ENCODE measurements at regions not wholly inside any gene's neighbourhood (a gene's known extent, or its start where the extent isn't known, plus 50 kb on each side); places are given as distances from the start of the nearest gene placed in this dataset.

DNA sequence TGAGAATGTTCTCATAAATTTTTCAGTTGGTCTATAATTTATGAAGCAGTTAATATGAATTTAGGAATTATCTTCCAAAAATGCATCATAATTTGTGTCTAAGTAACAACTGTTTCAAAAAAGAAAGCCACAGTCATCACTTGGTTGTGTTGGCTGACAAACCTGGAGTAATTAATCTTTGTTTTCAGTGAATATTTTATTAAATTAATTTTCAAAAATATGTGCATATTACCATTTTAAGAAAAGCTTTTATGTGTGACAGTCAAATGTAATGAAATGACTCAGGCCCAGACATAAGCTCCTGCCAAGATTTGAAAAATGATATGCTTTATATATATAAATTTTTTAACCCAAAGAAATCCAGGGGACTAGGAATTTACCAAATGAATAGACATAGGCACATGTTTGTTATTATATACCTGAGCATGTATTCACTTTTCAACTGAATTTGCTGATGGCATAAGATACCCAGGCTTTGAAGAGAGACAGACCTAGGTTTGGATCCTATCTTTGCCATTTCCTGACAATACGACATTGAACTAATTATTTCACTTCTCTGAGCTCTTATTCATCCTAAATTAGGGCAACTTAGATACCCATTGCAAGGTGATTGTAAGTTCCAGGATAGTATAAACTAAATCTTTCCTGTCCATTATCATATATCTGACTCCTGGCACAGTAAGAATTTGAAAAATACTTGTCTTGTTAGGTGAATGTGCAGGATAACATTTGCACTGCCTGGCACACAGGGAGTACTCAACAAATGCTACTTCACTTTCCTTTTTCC, 729.5 kb upstream of the ADGRL2 start:
- H3K4me3 ChIP-seq (ENCODE audit: low read depth, low read length), result no peak overlapping the region
- no peaks in the 10 kb centered on the region for H3K27me3 ChIP-seq (replicated peaks; ENCODE audit: control insufficient read depth, insufficient read depth, low read length)
- H3K4me1 Mint-ChIP-seq (ENCODE audit: low read depth, unreplicated experiment), result no peaks in the 10 kb centered on the region
- no peak overlapping the region for H3K4me3 Mint-ChIP-seq (ENCODE audit: unreplicated experiment)
- intact Hi-C loops (cut with micrococcal nuclease; ENCODE audit: unreplicated experiment), result no loop called here
- no peaks in the 10 kb centered on the region for H3K36me3 Mint-ChIP-seq (ENCODE audit: insufficient read depth, unreplicated experiment)
- TF ChIP-seq, protein P1, sequence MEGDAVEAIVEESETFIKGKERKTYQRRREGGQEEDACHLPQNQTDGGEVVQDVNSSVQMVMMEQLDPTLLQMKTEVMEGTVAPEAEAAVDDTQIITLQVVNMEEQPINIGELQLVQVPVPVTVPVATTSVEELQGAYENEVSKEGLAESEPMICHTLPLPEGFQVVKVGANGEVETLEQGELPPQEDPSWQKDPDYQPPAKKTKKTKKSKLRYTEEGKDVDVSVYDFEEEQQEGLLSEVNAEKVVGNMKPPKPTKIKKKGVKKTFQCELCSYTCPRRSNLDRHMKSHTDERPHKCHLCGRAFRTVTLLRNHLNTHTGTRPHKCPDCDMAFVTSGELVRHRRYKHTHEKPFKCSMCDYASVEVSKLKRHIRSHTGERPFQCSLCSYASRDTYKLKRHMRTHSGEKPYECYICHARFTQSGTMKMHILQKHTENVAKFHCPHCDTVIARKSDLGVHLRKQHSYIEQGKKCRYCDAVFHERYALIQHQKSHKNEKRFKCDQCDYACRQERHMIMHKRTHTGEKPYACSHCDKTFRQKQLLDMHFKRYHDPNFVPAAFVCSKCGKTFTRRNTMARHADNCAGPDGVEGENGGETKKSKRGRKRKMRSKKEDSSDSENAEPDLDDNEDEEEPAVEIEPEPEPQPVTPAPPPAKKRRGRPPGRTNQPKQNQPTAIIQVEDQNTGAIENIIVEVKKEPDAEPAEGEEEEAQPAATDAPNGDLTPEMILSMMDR (IDR thresholded peaks at IDR 0.05; ENCODE audit: insufficient read depth in 1 of 2, low read depth in 1 of 2, low read length in 1 of 2, severe bottlenecking in 1 of 2, unreplicated experiment in 1 of 2), result no peak
- no peaks in the 10 kb centered on the region for H3K4me1 ChIP-seq
- H3K27me3 Mint-ChIP-seq (ENCODE audit: insufficient read depth, unreplicated experiment), result peaks cover 2% of the 10 kb centered on the region
- BruUV-seq (replicated peaks), result no TSS peak
- H3K9me3 Mint-ChIP-seq (ENCODE audit: unreplicated experiment), result no peaks in the 10 kb centered on the region
- CTCF ChIA-PET, result no interaction called here
- H3K9me3 ChIP-seq, result no peaks in the 10 kb centered on the region
- no peak overlapping the region for H3K27ac Mint-ChIP-seq (ENCODE audit: unreplicated experiment)
- POLR2A ChIA-PET, result no interaction called here
- no peak for DNase-seq
- no peaks in the 10 kb centered on the region for H3K36me3 ChIP-seq (ENCODE audit: control insufficient read depth, insufficient read depth, low read length)

DNA sequence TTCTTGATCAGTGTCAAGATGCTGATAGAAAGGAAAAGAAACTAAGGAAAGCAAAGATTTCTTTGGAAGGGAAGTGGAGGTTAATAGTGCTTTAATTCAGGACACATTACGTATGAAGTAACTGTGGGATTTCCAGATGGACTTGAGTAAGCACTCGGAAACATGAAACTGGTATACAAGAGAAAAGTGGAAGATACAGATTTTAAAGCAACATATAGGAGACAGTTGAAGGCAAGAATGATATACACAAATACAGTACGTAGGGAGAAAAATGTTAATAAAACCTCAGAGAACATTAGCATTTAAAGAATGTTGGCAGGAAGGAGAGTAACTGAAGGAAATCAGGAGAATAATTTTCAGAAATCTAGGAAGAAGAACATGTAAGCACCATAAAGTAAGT, 730.9 kb upstream of the ADGRL2 start:
- POLR2A ChIA-PET, result no interaction called here
- no peaks in the 10 kb centered on the region for H3K9me3 ChIP-seq

DNA sequence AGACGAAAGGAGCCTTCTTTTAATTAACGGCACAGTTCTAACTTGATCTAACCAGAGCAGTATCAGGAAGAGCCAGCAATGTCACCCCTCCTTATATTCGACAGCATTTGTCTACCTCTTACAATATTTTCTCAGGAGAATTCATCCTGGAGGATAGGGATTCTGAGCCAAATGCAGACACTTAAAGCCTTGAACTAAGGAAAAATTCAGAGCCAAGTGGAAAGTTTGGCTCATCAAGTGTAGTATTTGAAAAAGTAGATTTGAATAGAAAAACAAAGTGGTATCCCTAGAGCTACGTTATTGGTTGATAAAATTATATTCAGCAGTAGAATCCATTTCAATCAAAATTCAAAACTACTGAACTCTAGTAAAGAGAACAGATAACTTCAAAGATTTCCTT, 732.0 kb upstream of the ADGRL2 start:
- TF ChIP-seq, protein P1 (IDR thresholded peaks at IDR 0.05; ENCODE audit: insufficient read depth in 1 of 2, low read depth in 1 of 2, low read length in 1 of 2, severe bottlenecking in 1 of 2, unreplicated experiment in 1 of 2), result no peak
- no peak overlapping the region for H3K4me3 ChIP-seq (ENCODE audit: low read depth, low read length)
- no peaks in the 10 kb centered on the region for H3K27me3 ChIP-seq (replicated peaks; ENCODE audit: control insufficient read depth, insufficient read depth, low read length)
- H3K4me1 Mint-ChIP-seq (ENCODE audit: low read depth, unreplicated experiment), result no peaks in the 10 kb centered on the region
- no peak for DNase-seq
- H3K36me3 ChIP-seq (ENCODE audit: control insufficient read depth, insufficient read depth, low read length), result no peaks in the 10 kb centered on the region
- no peak overlapping the region for H3K27ac Mint-ChIP-seq (ENCODE audit: unreplicated experiment)
- H3K27me3 Mint-ChIP-seq (ENCODE audit: insufficient read depth, unreplicated experiment), result no peaks in the 10 kb centered on the region
- BruUV-seq (replicated peaks), result no TSS peak
- no peaks in the 10 kb centered on the region for H3K9me3 Mint-ChIP-seq (ENCODE audit: unreplicated experiment)
- intact Hi-C loops (cut with micrococcal nuclease; ENCODE audit: unreplicated experiment), result no loop called here
- ChIA-PET POLR2A (no interaction called here), CTCF (no interaction called here)
- no peaks in the 10 kb centered on the region for H3K36me3 Mint-ChIP-seq (ENCODE audit: insufficient read depth, unreplicated experiment)
- no peak overlapping the region for H3K4me3 Mint-ChIP-seq (ENCODE audit: unreplicated experiment)
- H3K9me3 ChIP-seq, result no peaks in the 10 kb centered on the region
- no peaks in the 10 kb centered on the region for H3K4me1 ChIP-seq

More for the DNA sequence above, 730.9 kb upstream of the ADGRL2 start:
- Histone ChIP-seq H3K36me3 (ENCODE audit: control insufficient read depth, insufficient read depth, low read length) (no peaks in the 10 kb centered on the region), H3K4me3 (ENCODE audit: low read depth, low read length) (no peak overlapping the region), H3K27me3 (replicated peaks; ENCODE audit: control insufficient read depth, insufficient read depth, low read length) (no peaks in the 10 kb centered on the region), H3K4me1 (no peaks in the 10 kb centered on the region)
- no peak for DNase-seq
- H3K36me3 Mint-ChIP-seq (ENCODE audit: insufficient read depth, unreplicated experiment), result no peaks in the 10 kb centered on the region
- CTCF ChIA-PET, result no interaction called here
- H3K27me3 Mint-ChIP-seq (ENCODE audit: insufficient read depth, unreplicated experiment), result no peaks in the 10 kb centered on the region
- no peaks in the 10 kb centered on the region for H3K4me1 Mint-ChIP-seq (ENCODE audit: low read depth, unreplicated experiment)
- intact Hi-C loops (cut with micrococcal nuclease; ENCODE audit: unreplicated experiment), result no loop called here
- TF ChIP-seq, protein P1 (IDR thresholded peaks at IDR 0.05; ENCODE audit: insufficient read depth in 1 of 2, low read depth in 1 of 2, low read length in 1 of 2, severe bottlenecking in 1 of 2, unreplicated experiment in 1 of 2), result no peak
- no peaks in the 10 kb centered on the region for H3K9me3 Mint-ChIP-seq (ENCODE audit: unreplicated experiment)
- no peak overlapping the region for H3K27ac Mint-ChIP-seq (ENCODE audit: unreplicated experiment)
- no TSS peak for BruUV-seq (replicated peaks)
- H3K4me3 Mint-ChIP-seq (ENCODE audit: unreplicated experiment), result no peak overlapping the region

Data from Caco-2 (cell line).